Inferior parietal cortex (tissue), 1 donor: ENCODE measurements at regions not wholly inside any gene's neighbourhood (a gene's known extent, or its start where the extent isn't known, plus 50 kb on each side); places are given as distances from the start of the nearest gene placed in this dataset.
"Not testable (repeated sequence)": the region's sequence is repeated elsewhere in the genome, so short reads cannot be mapped to it uniquely, and the experiment has no call there.

Source experiments
- DNase-seq: peaks from one replicate; pipeline ENCODE4 v3.0.0-alpha.2; 2016; ENCODE audit errors: extremely low spot score

DNA sequence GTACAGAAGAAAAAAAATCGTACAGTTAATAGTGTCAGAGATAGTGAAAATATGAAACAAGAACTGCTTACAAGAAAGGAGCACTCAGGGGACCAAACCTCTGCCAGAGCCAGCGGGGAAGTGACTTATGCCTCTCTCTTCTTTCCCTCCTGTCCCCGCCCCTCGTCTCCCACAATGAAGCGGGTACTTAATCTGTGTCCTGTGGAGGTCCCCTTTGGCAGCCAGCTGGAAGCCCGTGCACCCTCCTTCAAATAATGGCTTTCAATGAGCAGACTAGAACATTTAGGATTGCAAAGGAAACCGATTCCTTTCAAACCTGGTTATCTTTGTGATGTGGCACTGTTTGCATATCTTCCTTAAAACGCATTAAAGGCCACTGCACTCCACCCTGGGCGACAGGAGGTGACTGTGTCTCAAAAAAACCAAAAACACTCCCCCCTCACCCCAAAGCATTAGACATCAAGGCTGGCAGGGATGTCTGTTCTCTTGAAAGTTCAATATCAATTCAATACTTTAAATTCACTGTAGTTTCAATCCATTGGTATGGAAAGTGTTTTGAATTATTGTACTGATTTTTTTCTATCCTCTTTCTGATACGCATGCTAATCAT, 51.7 kb downstream of the PPIAL4C start:
- DNase-seq: not testable (repeated sequence)

DNA sequence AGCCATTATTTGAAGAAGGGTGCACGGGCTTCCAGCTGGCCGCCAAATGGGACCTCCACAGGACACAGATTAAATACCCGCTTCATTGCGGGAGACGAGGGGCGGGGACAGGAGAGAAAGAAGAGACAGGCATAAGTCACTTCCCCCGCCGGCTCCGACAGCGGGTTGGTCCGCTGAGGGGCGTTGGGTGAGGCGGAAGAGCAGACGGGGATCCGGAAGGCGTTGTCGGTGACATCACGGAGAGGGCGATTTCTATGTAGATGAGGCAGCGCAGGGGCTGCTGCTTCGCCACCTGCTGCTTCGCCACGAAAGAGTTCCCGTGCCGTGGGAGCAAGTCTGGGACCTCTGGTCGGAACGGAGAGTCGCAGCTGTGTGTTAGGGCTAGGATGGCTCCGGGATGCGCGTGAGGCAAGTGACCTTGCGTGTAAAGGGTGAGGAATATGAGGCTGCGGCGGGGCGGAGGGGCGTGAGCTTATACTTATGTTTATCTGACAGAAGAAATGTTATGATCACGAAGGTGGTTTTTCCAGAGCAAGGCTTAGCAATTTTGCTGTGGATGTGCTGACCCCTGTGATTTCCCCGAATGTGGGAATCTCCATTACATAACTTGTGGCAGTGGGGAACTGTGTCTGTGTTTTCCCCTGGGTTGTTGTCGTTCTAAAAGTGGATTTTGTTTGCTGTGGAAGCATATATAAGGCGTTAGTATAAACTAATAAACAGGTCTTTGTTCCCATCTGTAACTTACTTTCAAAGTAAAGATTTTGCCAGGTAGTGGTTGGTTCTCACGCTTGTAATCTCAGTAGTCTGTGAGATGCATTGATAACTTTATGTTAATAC, 52.9 kb downstream of the PPIAL4C start:
- peak; percentile 84 for DNase-seq

DNA sequence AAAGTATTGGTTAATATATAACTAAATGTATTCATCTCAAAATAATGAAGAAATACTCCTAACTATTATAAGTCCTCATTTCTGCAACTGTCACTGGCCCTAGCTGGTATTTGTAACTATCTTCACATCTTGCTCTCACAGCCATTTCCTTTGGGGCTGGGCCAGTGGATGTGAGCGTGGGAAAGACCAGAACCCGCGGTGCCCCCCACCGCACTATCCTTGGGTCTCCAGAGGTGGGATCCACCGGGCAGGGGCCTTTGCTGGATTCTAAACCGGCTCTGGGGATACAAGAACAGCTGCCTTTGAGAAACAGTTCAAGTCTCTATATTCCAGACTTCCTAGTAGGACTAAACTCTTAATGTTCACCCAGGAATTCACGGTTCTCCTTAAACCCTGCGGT, 54.8 kb downstream of the PPIAL4C start:
- not testable (repeated sequence) for DNase-seq

DNA sequence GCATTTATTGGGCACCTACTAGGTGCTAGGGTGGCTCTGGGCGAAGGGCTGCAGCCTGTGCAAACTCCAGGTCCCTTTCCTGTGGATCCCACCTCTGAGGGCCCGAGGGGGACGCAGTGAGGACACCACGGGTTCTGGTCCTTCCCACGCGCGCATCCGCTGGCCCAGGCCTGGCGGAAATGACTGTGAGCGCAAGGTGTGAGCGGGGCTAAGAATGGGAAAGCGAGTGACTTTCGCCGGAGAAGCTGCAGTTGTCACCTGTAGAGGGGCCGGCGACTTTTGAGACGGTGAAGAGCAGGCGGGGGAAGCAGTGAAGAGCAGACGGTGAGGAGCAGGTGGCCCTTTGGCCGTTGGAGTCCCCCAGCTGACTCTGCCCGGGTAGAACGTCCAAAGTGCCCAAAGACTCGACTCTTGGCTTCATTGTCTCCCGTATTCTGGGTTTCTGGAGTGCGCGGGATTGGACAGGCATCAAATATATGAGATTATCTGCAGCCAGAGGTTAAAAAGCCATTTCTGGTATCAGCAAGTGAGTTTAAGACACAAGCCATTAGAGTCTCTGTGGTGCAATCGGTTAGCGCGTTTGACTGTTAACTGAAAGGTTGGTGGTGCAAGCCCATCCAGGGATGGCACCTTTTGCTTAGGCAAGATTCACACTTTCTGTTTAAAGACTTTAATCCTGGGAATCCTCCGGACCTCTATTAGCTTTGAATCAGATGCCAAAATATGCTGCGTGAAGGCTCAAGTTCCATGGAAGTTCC, 55.4 kb downstream of the PPIAL4C start:
- DNase-seq: not testable (repeated sequence)

DNA sequence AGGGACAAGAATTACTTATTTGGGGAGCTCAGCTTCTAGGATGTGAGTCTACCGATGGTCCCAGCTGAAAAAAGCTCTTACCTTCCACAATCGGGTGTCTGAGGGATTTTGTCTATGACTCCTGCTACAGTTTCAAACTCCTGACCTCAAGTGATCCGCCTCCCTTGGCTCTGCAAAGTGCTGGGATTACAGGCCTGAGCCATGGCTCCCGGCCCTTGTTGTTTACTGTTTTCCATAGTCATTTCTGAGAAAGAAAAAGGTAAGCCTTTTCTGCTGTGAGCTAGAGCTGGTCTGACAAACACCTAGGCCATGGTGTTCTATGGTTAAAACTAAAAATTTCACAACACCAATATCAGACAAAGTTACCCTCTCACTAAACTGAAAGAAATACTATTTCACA, 57.5 kb downstream of the PPIAL4C start:
- DNase-seq: not testable (repeated sequence)

DNA sequence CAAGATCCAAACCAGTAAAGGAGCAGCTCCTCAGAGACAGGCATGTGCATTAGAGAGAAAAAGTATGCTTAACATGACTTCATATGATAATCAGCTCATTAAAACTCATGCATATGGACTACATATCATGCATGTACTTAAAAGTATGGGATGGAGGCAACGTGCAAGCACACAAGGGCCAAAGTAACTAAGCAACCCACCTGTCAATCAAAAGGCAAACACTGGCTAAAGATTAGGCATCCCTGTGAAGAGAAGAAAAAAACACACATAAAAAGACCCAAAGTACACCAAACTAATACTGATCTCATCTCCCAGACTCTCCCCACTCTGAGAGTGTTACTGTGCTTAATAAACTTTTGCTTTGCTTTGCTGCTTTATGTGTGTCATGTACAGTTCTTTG, 61.2 kb downstream of the PPIAL4C start:
- not testable (repeated sequence) for DNase-seq

DNA sequence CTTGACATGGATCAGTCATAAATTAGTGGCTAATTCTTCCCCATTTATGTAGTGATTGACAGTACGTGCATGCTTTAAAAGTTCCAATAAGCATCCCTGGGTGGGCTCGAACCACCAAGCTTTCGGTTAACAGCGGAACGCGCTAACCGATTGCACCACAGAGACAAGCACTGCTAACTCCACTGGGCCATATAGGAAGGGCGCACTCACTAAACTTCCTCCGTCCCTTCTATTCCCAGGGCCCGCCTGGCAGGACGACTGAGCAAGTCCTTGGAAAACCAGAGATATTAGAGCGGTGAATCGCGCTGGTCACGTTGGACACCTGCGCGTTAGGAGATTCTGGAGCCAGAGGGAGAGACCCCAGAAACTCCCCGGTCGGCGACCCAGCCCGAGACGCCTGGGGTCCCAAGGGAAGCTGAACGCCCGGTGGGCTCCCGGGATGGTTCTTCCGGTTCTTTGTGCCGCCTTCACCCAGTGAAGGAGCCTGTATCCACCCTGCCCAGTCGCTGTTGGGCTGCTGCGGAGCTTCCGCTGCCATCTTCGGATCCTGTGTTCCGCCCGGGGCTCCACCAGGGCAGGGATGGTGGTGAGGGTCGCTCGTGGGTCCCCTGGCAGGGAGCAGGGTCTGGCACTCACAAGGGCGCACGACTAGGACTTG, 62.8 kb downstream of the PPIAL4C start:
- DNase-seq: not testable (repeated sequence)

DNA sequence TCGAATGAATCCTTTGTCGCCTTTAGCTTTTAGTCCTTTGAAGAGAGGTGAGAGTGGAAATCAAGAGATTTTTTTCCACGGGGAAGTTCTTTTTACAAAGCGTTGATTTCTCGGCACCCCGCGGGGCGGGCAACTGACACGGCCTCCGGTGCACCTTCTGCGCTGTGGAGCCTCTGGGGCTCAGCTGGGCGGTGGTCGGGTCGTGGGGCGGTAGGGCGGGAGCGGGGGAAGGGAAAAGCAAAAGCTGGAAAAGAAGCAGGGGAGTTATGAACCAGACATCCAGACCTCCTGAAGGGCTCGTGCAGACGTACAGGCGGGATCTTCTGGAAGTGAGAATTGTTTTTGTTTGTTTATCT, 63.3 kb downstream of the PPIAL4C start:
- not testable (repeated sequence) for DNase-seq

DNA sequence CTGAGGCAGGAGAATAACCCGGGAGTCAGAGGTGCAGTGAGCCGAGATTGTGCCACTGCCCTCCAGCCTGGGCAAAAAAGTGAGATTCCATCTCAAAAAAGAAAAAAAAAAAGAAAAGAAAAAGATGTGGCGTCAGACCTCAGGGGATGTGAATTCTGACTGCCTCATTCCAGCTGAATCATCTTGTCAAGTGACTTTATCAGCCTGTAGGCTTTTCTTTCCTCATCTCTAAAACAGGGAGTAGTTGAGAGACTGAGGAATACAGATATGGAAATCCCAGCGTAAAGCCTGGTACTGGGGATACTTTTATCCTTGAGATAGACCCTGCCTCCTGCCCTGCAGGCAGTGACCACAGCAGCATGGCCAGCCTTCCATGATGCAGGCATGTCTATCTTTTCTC, 74.1 kb downstream of the PPIAL4C start:
- DNase-seq: not testable (repeated sequence)

DNA sequence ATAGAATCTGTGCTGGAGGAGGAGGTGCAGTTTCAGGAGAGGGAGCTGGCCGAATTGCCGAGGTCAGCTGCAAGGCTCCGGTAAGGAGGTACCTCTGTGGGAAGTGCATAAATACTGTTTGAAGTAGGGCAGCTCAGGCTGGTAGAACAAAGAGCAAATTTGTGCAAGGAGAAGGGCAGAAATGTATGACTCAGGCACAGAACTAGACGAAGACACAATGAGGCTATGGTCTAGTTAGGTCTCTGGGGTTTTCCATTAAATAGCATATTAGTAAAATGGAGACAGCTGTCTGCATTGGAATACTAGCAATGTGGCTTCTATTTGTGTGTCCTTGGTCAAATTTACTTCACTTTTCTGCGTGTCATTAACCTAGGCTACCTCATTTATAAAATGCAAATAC, 74.5 kb downstream of the PPIAL4C start:
- not testable (repeated sequence) for DNase-seq

DNA sequence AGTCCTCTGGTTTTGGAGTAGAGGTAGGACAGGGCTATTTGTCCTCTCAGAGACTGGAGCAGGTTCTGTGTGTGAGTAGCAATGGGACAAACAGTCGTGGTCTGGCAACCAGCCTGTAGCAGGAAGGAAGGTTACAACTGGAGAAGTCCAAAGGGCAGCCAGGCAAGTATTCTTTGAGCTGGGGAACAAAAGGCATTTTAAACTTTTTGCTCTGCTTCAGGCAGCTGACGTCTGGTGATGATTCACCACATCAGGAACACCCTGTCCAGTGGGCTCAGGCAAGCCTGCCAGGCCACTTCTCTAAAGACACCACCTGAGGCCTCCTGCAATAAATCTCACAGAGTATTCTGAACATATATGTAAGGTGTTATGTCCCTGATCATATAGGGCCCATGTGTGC, 81.0 kb downstream of the PPIAL4C start:
- DNase-seq: not testable (repeated sequence)

DNA sequence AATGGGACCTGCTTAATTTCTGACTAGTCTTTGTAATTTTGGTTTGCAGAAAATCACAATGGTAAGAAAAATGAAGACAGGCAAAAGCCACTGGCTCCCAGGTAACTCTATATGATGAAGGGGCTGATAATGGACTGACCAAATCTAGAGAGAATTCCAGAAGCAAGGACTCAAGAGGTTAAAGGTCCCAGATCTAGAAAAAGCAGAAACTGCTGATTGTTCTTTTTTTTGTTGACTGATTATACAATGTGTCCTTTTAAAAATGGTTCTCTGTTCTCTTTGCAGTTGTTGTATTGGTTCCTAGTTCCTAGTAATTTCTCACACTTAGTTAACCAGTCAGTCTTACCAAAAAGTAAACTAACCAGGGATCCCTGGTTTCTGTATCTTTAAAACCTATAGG, 81.4 kb downstream of the PPIAL4C start:
- DNase-seq: not testable (repeated sequence)

DNA sequence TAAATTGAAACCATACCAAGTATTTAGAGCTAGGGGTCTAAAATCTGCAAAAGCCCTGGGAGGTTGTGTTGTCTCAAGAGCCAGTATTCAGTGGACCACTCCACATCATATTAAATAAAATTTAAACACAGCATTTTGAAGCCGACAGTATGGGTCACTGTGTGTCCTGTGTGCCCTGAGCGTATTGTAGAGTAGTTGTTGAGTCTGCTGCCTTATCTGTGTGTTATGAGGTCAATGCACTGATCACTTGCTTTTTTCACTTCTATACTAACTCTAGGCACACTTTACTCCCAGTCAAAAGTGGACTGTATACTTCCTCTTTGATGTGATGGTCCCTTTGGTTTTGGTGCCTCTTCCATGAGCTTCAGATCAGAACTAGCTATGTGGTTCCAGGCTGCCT, 81.9 kb downstream of the PPIAL4C start:
- not testable (repeated sequence) for DNase-seq

DNA sequence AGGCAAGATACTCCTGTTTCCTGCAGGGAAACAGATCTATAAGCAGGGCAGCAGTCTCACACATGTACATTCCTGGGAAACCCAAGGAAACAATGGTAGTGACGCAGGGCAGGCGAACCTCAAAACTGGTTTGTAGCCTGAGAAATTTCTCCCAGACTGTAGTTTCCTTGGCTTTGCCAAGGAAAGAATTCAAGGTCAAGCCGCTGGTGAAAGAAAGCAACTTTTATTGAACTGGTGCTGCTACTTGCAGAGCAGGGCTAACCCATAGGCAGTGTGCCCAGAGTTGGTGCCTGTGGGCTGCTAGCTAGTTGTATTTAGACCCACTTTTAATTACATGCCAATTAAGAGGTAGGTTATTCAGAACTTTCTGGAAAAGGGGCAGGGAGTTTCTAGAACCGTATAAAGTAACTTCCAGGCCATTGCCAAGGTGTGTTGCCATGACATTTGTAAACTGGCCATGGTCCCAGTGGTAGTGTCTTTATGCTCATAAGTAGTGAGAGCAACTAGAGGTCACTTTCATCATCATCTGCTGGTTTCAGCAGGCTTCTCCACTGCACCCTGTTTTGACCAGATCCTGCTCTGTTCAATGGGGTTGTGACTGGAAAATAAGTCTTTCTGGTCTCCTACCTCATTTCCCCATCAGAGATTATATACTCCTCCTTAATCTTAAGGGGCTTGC, 89.7 kb downstream of the PPIAL4C start:
- DNase-seq: not testable (repeated sequence)

DNA sequence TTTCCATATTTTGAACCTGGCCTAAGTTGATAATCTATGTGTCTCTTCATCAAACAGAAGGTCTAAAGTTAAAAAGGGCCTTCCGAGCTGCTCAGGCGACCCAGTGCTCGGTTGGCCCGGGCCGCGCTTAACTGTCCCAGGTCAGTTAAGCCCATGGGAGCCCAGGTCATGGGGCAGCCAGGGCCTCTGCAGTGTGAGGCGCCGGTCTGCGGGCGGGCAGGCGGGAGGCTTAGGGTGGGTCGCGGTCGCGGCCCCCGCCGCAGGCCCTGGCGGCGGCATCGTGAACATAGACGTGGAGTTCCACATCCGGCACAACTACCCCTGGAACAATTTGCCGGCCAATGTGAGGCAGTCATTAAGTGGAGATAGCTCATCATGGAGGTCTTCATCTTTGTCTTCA, 91.3 kb downstream of the PPIAL4C start:
- DNase-seq: not testable (repeated sequence)

DNA sequence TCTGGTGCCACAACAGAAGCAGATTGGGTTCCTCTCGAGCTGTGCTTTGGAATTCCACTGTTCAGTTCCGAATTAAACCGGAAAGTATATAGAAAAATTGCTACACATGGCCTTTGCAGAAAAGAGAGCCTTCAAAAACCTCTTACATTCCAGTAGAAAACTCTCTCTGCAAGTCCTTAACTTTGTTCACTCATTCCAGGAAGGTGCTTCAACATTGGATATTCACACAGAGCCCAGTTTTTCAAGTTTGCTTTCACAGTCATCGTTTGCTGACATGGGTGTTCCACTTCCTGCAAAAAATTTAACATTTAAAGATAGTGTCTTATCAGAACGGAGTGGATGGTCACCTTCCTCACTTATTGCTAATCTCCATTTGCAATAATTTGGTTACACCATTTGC, 93.7 kb downstream of the PPIAL4C start:
- not testable (repeated sequence) for DNase-seq

DNA sequence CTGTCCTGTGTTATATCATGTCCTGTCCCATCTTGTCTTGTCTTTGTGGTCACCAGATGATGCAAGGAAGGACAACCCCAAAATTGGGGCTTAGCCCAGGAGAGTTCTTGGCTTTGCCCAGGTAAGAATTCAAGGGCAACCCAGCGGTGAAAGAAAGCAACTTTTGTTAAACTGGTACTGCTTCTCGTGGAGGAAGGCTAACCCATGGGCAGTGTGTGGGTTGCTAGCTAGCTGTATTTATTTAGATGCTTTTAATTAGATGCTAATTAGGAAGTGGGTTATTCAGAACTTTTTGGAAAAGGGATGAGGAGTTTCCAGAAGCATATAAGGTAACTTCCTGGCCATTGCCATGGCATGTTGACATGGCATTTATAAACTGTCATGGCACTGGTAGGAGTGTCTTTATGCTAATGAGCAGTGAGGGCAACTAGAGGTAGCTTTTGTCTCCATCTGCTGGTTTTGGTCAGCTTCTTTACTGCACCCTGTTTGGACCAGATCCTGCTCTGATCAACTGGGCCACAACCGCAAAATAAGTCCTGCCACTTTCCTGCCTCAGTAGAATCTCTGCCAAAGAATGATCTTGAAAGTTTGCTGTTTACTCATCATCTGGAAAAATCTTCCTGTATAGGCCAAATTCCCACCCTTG, 95.8 kb upstream of the FCGR1A start:
- DNase-seq: not testable (repeated sequence)

DNA sequence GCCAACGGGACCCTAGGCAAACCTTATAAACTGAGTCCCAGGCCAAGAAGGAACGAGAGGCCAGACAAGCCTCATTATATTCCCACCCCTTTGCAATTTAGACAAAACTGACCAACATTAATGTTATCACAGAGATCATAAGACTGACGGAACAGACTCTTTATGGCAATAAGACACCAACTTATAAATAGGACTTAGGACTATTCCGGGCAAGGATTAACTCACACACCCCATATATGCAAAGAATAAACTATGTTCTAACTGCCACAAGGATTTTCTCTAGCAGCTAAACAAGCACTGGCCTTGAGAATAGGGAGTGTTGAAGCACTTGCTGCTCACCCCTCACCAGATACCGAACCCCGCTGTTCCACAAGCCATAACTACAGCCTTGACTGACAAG, 91.1 kb upstream of the FCGR1A start:
- not testable (repeated sequence) for DNase-seq

DNA sequence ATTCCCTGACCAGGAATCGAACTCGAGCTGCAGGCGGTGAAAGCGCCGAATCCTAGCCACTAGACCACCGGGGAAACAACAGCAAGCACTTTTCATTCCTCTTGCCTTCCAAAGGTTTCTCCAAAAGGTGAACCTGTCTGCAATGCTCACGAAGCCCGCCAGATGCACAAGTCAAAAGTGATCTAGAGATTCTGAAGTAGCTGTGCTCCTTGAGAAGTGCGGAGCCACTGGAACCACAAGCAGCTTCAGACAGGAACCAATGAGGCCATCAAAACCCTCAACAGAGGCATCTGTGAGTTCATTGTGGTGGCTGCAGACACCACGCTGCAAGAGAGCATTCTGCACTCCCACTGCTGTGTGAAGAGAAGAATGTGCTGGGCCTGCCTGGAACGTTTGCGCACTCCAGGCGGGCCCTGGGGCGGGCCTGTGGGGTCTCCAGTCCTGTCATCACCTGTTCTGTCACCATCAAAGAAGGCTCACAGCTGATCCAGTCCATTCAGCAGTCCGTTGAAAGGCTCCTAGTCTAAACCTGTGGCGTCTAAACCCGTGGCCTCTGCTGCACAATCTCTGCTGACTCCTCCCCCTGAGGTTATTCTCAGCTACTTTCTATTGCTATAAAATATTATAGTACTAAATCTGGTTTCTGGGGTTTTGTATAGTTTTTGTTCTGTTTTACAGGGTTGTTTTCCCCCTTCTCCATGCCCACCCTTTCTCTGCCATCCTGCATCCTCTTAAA, 89.5 kb upstream of the FCGR1A start:
- DNase-seq: not testable (repeated sequence)

DNA sequence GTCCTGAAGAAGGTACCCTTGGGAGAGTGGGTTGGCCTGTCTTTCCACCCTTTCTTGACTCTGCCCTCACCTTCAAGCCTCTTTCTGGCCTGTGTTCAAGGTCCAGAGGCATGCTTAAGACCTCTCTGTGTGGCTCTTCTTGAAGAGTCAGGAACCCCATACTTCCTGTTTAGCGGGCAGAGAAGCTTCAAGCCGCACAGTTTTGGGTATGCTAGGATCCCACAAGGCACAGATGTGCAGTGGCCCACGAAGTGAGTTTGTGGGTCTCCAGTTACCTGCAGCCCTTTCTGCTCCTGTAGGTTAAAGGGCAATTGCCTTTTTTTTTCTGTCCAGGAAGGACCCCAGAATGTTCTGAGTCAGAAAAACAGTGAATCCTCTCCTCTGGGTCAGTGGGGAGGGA, 87.4 kb upstream of the FCGR1A start:
- DNase-seq: not testable (repeated sequence)
